ENCODE measurements at regions not wholly inside any gene's neighbourhood (a gene's known extent, or its start where the extent isn't known, plus 50 kb on each side); places are given as distances from the start of the nearest gene placed in this dataset.
A peak's percentile ranks its signal among the peaks of the same experiment; 100 is the strongest.
"Not testable (repeated sequence)": the region's sequence is repeated elsewhere in the genome, so short reads cannot be mapped to it uniquely, and the experiment has no call there.

DNA sequence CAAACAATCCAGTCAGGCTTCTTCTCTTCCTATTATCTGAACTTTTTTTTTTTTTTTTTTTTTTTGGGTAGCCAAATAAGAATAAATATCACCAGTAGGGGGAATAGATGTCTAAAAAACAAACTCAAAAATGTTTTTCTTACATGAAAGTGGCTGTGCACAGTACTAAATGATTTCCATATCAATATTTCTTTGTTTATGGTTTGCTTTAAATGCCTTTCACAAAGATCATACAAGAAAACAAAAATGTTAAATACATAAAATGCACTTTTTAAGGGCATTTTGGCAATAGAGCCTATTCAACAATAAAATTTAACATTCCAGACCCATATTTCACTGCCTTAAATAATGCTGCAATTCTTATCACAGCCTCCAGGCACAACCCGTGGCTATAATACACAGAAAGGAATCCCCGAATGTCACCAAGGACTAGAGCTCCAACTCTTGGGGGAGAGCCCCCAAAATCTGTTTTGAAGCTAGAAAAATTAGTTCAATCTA is 91.1 kb upstream of the TBCA start:
- DNase-seq: peak in 1 of 6 experiments; percentile 38

DNA sequence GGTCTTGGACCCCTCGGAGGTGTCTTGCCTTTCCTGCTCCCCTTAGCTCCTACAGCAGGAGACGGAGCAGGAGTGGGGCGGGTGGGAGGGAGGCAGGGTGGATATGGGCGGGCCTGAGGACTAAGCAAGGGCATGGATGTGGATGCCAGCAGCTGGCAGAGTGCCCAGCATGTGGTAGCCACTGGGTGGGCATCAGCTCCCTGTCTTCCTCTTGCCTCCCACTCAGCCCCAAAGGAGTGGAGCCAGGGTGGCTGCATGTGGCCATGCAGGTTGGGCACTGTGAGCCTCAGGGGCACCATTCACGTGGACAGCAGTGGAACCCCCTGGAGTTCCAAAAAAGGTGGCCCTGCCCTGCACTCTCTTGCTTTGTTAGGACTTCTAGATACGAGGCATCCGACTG is 90.1 kb upstream of the TBCA start:
- DNase-seq: no peak

DNA sequence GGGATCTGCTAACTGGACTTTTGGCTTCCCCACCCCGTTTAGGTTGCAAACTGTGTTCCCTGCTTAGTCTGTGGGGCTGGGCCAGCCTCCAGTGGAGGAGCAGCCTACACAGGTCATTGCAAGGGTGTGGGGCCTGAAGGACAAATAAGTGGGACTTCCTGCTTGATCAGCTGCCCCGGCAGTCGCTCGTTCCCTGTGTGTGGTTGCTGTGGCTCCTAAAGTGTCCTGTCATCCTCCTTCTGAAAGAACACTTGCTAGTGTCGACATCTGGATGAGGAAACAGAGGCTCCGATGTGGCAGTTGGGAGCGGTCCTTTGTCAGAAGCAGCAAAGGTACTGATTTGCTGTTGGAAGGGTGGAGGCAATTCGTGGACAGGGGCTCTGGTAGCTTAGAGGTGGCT is 88.9 kb upstream of the TBCA start:
- no peak for DNase-seq

- DNase-seq: no peak
These were observed 87.0 kb upstream of the TBCA start for GRCh38 chr5:77863181-77863580.

GRCh38 chr5:77861576-77861975 is 85.4 kb upstream of the TBCA start:
- no peak for DNase-seq

GRCh38 chr5:77859306-77859705 is 83.2 kb upstream of the TBCA start:
- DNase-seq: no peak

DNA sequence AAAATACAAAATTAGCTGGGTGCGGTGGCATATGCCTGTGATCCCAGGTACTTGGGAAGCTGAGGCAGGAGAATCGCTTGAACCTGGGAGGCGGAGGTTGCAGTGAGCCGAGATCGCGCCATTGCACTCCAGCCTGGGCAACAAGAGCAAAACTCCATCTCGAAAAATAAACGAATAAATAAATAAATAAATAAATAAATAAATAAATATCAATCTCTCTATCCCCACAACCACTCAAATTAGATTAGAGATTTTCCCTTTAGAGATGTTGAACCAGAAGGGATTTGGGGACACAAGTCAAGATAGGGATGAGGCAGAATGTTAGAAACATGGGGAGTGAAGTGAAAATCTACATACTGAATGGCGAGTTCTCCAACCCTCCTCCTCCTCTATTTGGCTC is 82.5 kb upstream of the TBCA start:
- DNase-seq: not testable (repeated sequence)

GRCh38 chr5:77855369-77855768 is 79.2 kb upstream of the TBCA start:
- DNase-seq: no peak

GRCh38 chr5:77853353-77853907 is 77.3 kb upstream of the TBCA start:
- DNase-seq: no peak

DNA sequence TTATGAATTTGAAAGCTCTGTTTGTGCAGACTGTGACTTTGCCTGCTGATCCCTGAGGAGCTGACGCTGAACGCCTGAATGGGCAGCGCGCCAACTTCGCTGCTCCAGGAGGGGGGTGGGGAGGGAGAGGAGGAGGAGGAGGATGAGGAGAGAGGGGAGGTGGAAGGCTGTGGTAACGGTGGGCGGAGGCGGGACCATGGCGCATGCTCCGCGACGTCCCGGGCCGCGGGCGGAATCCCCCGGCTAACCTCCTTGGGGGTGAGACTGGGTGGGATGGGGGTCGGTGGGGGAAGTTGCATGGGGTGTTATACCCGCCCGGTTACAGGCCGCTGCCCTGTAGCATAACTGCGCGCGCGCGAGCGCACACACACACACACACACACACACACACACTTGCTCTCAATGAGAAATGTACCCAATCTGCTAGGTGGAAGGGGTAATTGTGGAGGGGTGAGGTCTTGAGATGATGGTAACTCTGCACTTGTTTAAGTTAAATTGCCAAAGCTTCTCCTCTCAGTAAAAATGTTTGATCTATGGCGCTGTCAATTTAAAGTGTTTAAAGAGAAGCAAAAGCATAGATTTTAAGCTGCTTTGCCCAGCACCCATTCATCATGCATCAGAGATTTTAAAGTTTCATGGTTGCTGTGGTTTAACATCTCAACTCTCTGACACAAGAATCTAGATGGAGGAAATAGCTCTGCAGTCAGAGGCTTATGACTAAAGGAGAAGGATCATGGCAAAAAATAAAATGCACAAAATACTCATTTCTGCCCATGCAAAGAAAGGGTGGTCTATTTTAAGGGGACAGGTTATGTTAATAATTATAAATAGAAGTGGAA is 76.6 kb upstream of the TBCA start:
- peak in 4 of 6 experiments; percentile 4 to 53 (median 34) for DNase-seq

DNA sequence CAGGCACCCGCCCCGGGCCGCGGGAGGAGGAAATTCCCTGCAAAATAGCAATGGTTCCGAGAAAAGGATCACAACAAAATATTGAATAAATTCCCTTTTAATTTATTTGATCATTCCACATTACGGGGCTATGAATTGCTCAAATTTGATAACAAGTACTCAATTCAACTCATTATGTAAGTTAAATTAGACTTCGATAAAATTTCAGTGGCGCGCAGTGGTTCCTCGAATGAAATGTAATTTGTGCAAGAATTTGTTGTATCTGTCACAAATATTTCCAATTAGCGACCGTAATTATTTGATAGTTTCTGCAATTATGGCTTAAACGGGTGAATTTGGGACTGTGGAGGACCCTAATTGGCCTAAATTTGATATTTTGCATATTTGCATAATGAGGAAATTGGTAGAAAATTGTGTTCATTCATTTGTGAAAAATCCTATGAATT is 76.0 kb upstream of the TBCA start:
- DNase-seq: peak in 1 of 6 experiments; percentile 30

GRCh38 chr5:77851176-77852067 is 75.3 kb upstream of the TBCA start:
- DNase-seq: peak in 1 of 6 experiments; percentile 19

GRCh38 chr5:77850536-77851175 is 74.5 kb upstream of the TBCA start:
- no peak for DNase-seq

DNA sequence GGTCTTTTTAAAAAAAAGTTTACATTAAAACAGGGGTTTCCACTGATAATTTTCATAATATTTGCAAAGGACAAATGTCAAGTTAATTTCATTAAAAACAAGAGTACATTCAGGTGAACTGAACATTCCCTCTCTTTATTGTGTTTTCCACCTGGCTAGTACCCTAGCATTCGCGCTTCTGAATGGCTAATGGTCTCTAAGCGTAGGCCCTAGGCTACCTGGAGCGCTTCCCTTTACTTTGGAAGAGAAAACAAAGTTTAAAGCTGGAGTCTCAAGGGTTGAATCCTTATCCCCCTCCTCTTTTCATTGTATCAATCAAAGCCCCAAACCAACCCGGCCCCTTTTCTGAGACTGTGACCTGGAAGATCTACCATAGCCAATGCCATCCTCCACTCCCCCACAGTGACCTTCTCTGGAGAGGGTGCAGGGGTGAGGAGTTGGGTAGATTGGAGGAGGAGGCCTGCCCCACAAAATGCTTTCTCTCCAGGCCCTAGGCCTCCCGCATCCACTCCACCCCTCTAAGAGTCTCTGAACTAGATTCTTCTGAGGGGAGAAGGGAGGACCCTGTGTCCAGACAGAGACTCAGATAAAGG is 73.3 kb upstream of the TBCA start:
- DNase-seq: no peak

- no peak for DNase-seq
These were observed 71.7 kb upstream of the TBCA start for GRCh38 chr5:77847814-77848290.

- DNase-seq: no peak
These were observed 71.0 kb upstream of the TBCA start for GRCh38 chr5:77847129-77847460.

- no peak for DNase-seq
These were observed 70.4 kb upstream of the TBCA start for GRCh38 chr5:77846422-77847128.

- no peak for DNase-seq
These were observed 69.1 kb upstream of the TBCA start for GRCh38 chr5:77845324-77845646.

- peak in 1 of 6 experiments; percentile 6 for DNase-seq
These were observed 68.6 kb upstream of the TBCA start for GRCh38 chr5:77844623-77845323.

GRCh38 chr5:77844373-77844622 is 68.2 kb upstream of the TBCA start:
- peak in 1 of 6 experiments; percentile 6 for DNase-seq

DNA sequence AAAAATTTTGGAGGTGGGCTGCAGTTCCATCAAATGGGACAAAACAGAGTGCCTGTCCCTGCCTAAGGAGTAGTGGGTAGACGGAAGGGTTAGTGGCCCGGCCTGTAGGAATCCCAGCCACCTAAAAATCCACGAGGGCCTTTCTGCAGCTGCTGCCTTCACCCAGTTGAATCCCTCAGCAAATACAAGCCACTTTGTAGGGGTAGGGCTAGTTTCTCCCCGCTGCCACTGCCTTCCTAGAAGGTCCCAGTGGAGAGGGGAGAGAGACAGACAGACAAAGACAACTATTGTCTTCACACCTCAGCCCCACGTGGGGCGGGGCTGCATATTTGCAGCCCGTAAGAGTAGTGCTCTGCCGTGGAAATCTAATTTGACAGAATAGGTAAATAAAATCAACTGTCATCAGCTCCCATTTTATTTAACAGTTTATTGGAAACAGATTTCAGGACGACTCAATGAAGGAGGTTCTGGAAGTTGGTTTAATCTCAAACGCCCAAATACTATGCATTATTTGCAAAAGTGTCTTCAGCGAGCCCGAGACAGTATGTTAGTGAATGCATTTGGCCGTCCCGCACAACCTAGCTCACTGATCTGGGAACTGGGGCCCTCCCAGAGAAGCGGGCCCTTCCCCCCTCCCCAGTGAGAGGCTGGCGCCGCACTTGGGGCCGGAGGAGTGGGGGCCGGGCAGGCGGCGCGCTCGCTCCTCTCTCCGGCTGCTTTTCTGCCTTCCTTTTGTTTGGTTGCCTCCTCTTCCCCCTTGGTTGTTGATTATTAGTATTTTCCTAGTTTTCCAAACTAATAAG is 67.6 kb upstream of the TBCA start:
- DNase-seq: no peak

All from stimulated activated naive CD4-positive, alpha-beta T cell (primary cell).